Body of pancreas (tissue), 4 donors: ENCODE measurements at regions not wholly inside any gene's neighbourhood (a gene's known extent, or its start where the extent isn't known, plus 50 kb on each side); places are given as distances from the start of the nearest gene placed in this dataset.

Experiments
- POLR2A ChIP-seq, 3 donors: fragments of 450-650 bp; IDR thresholded peaks; one replicate each; pipeline ENCODE4 v1.6.1; 2016; ENCODE audit warnings: antibody characterized with exemption in 3 of 3, mild to moderate bottlenecking in 2 of 3
- TF ChIP-seq, protein P1 (sequence below), 7 experiments: fragments of 450-650 bp in 4 of 7; fragments of 200-600 bp in 3 of 7; sonication (generic) in 3 of 7; IDR thresholded peaks; one replicate each; pipeline ENCODE4 v1.5.1; 2016 to 2019; ENCODE audit warnings: antibody characterized with exemption in 7 of 7

DNA sequence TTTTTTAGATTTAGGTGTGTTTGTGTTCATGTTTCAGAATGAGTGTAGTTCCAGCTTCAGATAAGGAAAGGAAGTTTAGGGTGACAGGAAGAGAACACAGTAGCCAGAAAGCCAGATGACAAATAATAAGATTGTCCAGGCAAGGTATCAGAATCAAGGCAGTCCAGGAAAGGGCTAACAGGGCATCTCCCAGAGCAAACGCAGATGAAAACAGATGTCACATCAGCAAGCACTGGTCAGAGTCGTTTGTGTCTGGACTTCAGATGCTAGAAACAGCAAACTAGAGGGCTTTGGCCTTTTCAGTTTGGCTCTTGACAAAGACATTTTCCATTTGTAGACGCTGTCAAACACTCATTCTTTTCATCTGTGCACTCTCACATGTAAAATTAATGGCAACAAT lies 65.5 kb downstream of the VIP start:
- TF ChIP-seq POLR2A (IDR thresholded peaks at IDR 0.05): no peak
- TF ChIP-seq, protein P1, sequence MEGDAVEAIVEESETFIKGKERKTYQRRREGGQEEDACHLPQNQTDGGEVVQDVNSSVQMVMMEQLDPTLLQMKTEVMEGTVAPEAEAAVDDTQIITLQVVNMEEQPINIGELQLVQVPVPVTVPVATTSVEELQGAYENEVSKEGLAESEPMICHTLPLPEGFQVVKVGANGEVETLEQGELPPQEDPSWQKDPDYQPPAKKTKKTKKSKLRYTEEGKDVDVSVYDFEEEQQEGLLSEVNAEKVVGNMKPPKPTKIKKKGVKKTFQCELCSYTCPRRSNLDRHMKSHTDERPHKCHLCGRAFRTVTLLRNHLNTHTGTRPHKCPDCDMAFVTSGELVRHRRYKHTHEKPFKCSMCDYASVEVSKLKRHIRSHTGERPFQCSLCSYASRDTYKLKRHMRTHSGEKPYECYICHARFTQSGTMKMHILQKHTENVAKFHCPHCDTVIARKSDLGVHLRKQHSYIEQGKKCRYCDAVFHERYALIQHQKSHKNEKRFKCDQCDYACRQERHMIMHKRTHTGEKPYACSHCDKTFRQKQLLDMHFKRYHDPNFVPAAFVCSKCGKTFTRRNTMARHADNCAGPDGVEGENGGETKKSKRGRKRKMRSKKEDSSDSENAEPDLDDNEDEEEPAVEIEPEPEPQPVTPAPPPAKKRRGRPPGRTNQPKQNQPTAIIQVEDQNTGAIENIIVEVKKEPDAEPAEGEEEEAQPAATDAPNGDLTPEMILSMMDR (IDR thresholded peaks at IDR 0.05): no peak
